ENCODE measurements at regions not wholly inside any gene's neighbourhood (a gene's known extent, or its start where the extent isn't known, plus 50 kb on each side); places are given as distances from the start of the nearest gene placed in this dataset.

GRCh38 chr11:97019754-97020153 is 629.9 kb downstream of the JRKL start:
- H3K4me3 ChIP-seq (ENCODE audit: low read depth, low read length), result no peak overlapping the region
- DNase-seq (ENCODE audit: low read depth), result no peak
- TF ChIP-seq CTCF (conservative IDR thresholded peaks at IDR 0.05; ENCODE audit: low read depth, low read length), result no peak

- no peak for TF ChIP-seq CTCF (conservative IDR thresholded peaks at IDR 0.05; ENCODE audit: low read depth, low read length)
- DNase-seq (ENCODE audit: low read depth), result no peak
- H3K4me3 ChIP-seq (ENCODE audit: low read depth, low read length), result no peak overlapping the region
These were observed 633.1 kb downstream of the JRKL start for GRCh38 chr11:97022955-97023354.

- no peak for TF ChIP-seq CTCF (conservative IDR thresholded peaks at IDR 0.05; ENCODE audit: low read depth, low read length)
- no peak for DNase-seq (ENCODE audit: low read depth)
- H3K4me3 ChIP-seq (ENCODE audit: low read depth, low read length), result no peak overlapping the region
These were observed 639.1 kb downstream of the JRKL start for GRCh38 chr11:97028836-97029406.

GRCh38 chr11:97033178-97033577 is 643.4 kb downstream of the JRKL start:
- no peak for DNase-seq (ENCODE audit: low read depth)
- H3K4me3 ChIP-seq (ENCODE audit: low read depth, low read length), result no peak overlapping the region
- no peak for TF ChIP-seq CTCF (conservative IDR thresholded peaks at IDR 0.05; ENCODE audit: low read depth, low read length)

- no peak for DNase-seq (ENCODE audit: low read depth)
- H3K4me3 ChIP-seq (ENCODE audit: low read depth, low read length), result no peak overlapping the region
- TF ChIP-seq CTCF (conservative IDR thresholded peaks at IDR 0.05; ENCODE audit: low read depth, low read length), result no peak
These were observed 658.7 kb downstream of the JRKL start for GRCh38 chr11:97048481-97048880.

GRCh38 chr11:97060184-97060583 is 670.4 kb downstream of the JRKL start:
- no peak for DNase-seq (ENCODE audit: low read depth)
- TF ChIP-seq CTCF (conservative IDR thresholded peaks at IDR 0.05; ENCODE audit: low read depth, low read length), result no peak

GRCh38 chr11:97069160-97069559 is 679.3 kb downstream of the JRKL start:
- TF ChIP-seq CTCF (conservative IDR thresholded peaks at IDR 0.05; ENCODE audit: low read depth, low read length), result no peak
- no peak overlapping the region for H3K4me3 ChIP-seq (ENCODE audit: low read depth, low read length)
- DNase-seq (ENCODE audit: low read depth), result no peak

More at GRCh38 chr11:97060184-97060583, 670.4 kb downstream of the JRKL start:
- no peak overlapping the region for H3K4me3 ChIP-seq (ENCODE audit: low read depth, low read length)
